Hematopoietic multipotent progenitor cell (in vitro differentiated cells): ENCODE measurements at regions not wholly inside any gene's neighbourhood (a gene's known extent, or its start where the extent isn't known, plus 50 kb on each side); places are given as distances from the start of the nearest gene placed in this dataset.

Experiments used
- DNase-seq, 3 donors: peaks; one replicate each; pipeline ENCODE4 v3.0.0-alpha.2; 2011 to 2015; ENCODE audit warnings: low read depth in 2 of 3, low spot score in 2 of 3

GRCh38 chr1:207971331-207972219 lies 60.6 kb upstream of the CD34 start:
- DNase-seq = no peak

DNA sequence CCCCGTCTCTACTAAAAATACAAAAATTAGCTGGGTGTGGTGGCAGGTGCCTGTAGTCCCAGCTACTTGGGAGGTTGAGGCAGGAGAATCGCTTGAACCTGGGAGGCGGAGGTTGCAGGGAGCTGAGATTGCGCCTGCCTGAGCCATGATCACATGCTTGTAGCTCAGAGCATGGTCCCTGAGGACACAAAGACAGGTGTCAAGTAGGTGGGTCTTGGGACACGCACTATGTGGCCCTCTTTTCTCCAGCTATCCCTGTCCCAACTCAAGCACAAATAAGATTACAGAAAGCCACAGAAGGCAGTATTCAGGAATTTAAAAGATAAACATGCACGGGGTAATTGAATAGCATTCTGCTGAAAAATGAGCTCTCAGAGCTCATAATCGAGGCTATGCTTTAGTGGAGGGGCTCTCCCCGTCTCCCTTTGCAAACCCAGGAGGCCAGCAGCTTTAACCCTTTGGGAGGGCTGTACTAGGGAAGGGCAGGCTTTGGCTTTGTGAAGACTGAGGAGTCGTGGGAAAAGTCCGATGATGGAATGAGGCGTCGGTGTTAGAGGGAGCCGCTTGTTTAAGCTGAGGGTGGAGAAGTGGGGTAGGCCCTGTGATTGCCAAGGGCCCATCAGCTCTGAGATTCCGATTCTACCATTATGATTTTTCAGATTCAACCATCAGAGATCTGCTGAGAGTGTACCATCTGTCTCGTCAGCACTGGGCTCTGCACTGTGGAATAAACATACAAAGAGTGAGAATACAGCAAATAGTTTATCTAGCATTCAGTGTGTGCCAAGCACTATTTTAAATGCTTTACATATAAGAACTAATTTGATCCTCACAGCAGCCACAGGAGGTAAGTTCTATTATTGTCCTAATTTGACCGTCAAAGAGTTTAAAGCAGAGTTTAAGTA lies 59.7 kb upstream of the CD34 start:
- DNase-seq = no peak

DNA sequence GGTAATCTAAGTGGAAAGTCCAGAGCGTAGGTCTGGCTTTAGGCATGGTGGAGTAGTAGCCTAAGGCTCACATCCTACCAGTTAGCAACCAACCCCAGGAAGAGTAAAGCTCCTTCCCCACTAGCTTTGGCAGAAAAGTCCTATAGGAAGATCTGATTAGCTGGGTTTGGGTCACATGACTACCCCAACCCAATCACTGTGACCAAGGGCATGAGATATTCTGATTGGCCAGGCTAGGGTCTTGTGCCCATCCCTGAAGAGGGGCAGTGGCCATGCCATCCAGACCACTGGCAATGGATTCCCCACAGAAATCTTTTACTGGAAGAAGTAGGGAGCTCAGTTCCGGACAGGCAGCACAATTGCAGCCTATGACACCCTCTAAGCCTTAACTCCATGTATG lies 58.6 kb upstream of the CD34 start:
- DNase-seq = no peak

DNA sequence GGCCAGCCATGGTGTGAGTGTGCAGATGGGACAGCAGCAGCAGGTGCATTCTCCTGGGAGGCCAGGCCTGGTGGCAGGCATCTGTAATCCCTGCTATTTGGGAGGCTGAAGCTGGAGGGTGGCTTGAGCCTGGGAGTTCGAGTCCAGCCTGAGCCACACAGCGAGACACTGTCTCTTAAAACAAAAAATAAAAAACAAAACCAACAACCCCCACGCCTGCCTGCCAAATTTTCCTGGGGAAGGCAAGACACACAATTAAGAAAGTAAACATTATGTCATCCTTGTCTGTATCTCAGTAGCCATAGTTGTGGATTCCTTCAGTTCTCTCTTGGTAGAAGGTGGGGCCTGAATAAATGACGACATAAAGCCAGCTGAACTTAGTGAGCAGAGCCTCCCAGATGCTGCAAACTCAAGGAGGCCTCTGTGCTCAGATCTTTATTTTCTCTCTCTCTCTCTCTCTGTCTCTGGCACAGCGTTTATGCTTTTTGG lies 57.6 kb upstream of the CD34 start:
- DNase-seq = no peak

DNA sequence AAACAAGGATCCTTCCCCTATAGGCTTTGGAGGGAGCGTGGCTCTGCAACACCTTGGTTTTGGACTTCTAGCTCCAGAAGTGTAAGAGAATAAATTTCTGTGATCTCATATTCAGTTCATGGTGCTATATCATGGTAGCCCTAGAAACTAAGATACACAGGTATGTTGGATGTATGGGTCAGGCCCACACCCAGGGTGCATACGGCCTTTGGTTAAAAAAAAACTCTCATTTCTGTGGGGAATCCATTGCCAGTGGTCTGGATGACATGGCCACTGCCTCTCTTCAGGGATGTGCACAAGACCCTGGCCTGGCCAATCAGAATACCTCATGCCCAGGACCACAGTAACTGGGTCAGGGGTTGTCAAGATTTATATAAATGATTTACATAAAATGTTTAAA lies 56.8 kb upstream of the CD34 start:
- no peak for DNase-seq

- no peak for DNase-seq
Measured at GRCh38 chr1:207966521-207966920, 55.6 kb upstream of the CD34 start.

DNA sequence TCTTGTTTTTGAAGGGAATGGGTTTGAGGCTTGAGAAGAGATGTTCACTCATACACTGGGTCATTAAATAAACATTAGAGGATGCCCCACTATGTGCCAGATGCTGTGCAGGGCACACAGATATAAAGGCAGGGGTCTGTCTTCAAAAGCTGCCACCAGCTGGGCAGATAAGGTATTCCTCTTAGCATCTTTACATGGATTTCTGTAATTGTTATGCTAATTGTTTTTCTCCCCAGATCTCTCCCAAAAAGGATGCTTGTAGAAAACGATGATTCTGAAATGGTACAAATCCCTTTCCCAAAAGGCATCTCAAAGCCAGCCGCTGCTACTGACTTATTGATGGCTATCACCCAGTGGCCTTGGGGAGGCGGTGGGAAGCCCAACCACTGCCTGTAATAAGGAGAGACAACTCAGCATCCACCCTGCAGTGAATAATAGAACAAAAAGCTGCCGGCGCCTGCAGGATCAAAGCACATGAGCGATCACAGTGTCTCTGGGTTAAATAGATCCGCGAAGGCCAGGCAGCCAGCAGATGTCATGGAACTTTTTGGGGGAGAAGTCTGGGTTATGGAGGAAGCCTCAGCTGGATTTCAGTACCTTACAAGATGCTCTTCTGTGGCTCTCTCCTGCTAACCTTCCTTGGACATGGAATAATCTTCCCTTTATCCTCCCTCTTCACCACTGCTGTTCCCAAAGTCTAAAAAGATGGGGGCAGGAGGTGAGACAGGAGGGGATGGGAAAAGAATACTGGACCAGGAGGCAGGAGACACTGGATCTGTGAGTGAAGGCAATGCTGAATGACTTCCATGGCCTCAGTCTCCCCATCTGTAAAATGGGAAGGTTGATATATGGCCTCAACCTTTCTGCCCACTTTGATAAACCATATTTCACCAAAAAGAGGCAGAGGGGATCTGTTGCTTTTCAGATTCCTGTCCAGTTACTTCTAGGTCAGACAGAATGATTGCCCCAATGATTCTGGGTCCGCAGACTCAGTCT lies 54.8 kb upstream of the CD34 start:
- no peak for DNase-seq

GRCh38 chr1:207964195-207964966 lies 53.5 kb upstream of the CD34 start:
- DNase-seq = no peak

DNA sequence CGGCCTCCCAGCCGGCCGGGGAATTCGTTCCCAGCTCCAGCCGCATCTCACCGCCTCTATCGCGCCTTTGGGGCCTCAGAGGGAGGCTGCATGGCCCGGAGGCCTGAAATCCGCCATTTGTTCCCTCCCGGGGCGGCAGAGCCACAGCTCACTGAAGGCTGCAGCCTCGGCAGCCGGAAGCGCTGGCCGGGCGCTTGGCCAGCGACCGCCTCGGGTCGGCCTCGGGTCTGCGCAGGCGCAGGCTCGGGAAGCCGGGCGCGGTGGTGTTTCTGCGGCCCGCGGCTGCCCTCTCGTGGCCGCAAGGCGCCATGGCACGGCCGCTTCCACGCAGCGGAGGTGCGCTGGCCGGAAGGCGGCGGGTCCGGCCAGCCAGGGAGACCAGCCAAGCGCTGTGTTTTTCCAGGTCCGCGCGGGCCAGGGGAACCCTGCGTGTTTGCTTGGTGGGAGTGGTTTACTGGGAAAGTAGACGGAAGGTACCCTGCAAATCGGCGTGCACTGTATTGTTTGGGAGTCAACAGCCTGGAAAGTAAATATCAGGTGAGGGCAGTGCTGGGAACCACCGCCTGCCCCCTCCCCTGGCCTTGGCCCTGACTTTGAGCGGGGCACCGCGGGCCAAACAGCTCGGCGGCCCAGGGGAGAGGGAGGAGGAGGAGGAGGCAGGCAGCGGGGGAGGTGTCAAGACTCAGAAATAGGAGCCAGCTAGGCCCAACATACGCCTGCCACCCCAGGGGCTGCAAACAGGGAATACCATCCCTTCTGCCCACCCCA lies 52.7 kb upstream of the CD34 start:
- peak; percentile 78 to 91 (median 82) for DNase-seq

GRCh38 chr1:207962716-207963426 lies 51.9 kb upstream of the CD34 start:
- peak; percentile 16 to 53 (median 41) for DNase-seq
